ENCODE measurements at regions not wholly inside any gene's neighbourhood (a gene's known extent, or its start where the extent isn't known, plus 50 kb on each side); places are given as distances from the start of the nearest gene placed in this dataset.
"Not testable (repeated sequence)": the region's sequence is repeated elsewhere in the genome, so short reads cannot be mapped to it uniquely, and the experiment has no call there.

DNA sequence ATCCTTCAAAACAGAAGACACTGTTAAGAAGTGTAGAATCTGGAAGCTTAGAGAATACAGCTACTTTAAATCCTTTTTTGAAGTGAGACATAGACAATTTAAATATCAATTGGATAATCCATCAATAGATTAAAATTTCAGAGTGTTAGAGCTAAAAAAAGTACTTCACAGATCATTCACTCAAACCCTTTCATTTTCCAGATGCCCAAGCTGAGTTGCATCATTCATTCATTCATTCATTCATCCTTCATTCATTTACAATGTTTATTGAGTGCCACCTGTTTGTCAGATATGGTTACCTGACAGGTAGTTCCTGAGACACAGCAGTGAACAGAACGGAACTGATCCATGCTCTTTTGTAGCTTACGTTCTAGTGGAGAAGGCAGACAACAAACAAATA lies 290.7 kb upstream of the MTPN start:
- no peak for ATAC-seq
- H3K9me3 ChIP-seq = peaks cover 0 to 32% (median 15%) of the 10 kb centered on the region in 11 donors
- WGBS, 2 donors = 87 to 92% methylated on average over 2 of the region's 2 CpGs
- H3K4me1 ChIP-seq = no peaks in the 10 kb centered on the region
- no peak overlapping the region for H3K27ac ChIP-seq
- no peak overlapping the region for H3K4me3 ChIP-seq
- no peak for DNase-seq
- no peaks in the 10 kb centered on the region for H3K27me3 ChIP-seq
- intact Hi-C loops (cut with DNase I) = no loop called here
- TF ChIP-seq, protein P1, sequence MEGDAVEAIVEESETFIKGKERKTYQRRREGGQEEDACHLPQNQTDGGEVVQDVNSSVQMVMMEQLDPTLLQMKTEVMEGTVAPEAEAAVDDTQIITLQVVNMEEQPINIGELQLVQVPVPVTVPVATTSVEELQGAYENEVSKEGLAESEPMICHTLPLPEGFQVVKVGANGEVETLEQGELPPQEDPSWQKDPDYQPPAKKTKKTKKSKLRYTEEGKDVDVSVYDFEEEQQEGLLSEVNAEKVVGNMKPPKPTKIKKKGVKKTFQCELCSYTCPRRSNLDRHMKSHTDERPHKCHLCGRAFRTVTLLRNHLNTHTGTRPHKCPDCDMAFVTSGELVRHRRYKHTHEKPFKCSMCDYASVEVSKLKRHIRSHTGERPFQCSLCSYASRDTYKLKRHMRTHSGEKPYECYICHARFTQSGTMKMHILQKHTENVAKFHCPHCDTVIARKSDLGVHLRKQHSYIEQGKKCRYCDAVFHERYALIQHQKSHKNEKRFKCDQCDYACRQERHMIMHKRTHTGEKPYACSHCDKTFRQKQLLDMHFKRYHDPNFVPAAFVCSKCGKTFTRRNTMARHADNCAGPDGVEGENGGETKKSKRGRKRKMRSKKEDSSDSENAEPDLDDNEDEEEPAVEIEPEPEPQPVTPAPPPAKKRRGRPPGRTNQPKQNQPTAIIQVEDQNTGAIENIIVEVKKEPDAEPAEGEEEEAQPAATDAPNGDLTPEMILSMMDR (IDR thresholded peaks at IDR 0.05) = no peak
- no peaks in the 10 kb centered on the region for H3K36me3 ChIP-seq

DNA sequence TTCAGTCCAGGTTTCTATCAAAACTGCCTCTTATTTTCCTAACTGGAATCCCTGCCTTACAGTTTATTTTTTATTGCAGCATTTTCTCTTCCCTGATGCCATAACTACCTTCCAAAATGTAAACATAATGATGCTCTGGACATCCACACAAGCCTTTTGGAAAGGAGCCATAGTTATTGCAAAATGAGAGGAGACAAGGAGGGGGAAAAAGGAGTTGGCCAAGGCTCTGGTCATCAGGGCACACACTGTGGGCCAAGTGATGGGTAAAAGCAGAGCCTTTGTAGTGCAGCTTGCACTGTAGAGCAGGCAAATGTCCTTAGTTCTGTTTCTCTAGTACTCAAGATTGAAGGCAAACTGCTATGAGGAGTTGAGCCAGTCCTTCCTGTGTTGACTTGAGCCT lies 289.3 kb upstream of the MTPN start:
- H3K4me3 ChIP-seq = no peak overlapping the region
- TF ChIP-seq, protein P1 (IDR thresholded peaks at IDR 0.05) = no peak

GRCh38 chr7:136264304-136264703 lies 287.1 kb upstream of the MTPN start:
- H3K36me3 ChIP-seq; intact Hi-C loops (cut with DNase I); H3K27ac ChIP-seq; H3K27me3 ChIP-seq; DNase-seq; ATAC-seq; H3K4me3 ChIP-seq; H3K4me1 ChIP-seq: not testable (repeated sequence)
- peaks cover 0 to 66% (median 15%) of the 10 kb centered on the region in 11 donors for H3K9me3 ChIP-seq
- WGBS, 2 donors = 67 to 70% methylated on average over 5 of the region's 5 CpGs

More for the DNA sequence above, 289.3 kb upstream of the MTPN start:
- DNase-seq = no peak
- intact Hi-C loops (cut with DNase I) = no loop called here
- Histone ChIP-seq H3K4me1 (no peaks in the 10 kb centered on the region), H3K27ac (no peak overlapping the region), H3K36me3 (no peaks in the 10 kb centered on the region), H3K9me3 (peaks cover 0 to 46% (median 15%) of the 10 kb centered on the region in 11 donors), H3K27me3 (no peaks in the 10 kb centered on the region)
- ATAC-seq = no peak

- 74 to 79% methylated on average over 4 of the region's 4 CpGs for WGBS, 2 donors
- H3K27me3 ChIP-seq; H3K36me3 ChIP-seq; DNase-seq; ATAC-seq; H3K27ac ChIP-seq; intact Hi-C loops (cut with DNase I); H3K4me1 ChIP-seq; H3K4me3 ChIP-seq: not testable (repeated sequence)
- H3K9me3 ChIP-seq = peaks cover 0 to 66% (median 15%) of the 10 kb centered on the region in 11 donors
Observed at GRCh38 chr7:136263112-136263860, 286.1 kb upstream of the MTPN start.

DNA sequence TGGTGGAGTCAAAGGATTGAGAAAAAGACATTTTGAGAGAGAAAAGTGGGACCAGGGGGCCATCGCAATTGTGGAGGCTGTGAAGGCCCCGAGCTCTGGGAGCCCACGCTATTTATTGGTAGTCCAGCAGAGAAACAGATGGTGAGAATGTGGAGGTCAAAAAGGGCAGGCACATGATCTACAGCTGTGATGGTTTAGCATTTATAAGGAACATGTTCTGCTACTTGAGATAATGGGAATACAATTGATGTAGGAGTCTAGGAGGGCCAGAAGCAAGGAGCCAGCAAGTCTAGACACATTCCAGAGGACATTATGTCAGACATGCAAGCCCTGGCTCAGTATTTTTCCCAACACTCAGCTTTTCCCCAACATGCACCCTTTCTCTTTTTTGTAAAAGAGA lies 283.4 kb upstream of the MTPN start:
- WGBS, 2 donors = 92 to 97% methylated on average over 3 of the region's 3 CpGs
- DNase-seq; H3K27me3 ChIP-seq; ATAC-seq; H3K36me3 ChIP-seq; H3K4me3 ChIP-seq; H3K27ac ChIP-seq; intact Hi-C loops (cut with DNase I); H3K4me1 ChIP-seq: not testable (repeated sequence)
- peaks cover 0 to 60% (median 15%) of the 10 kb centered on the region in 11 donors for H3K9me3 ChIP-seq

GRCh38 chr7:136259074-136259473 lies 281.9 kb upstream of the MTPN start:
- ATAC-seq (no peak), DNase-seq (no peak)
- no peaks in the 10 kb centered on the region for H3K4me1 ChIP-seq
- intact Hi-C loops (cut with DNase I) = no loop called here
- 89 to 90% methylated on average over 4 of the region's 4 CpGs for WGBS, 2 donors
- TF ChIP-seq, protein P1 (IDR thresholded peaks at IDR 0.05) = no peak
- no peak overlapping the region for H3K4me3 ChIP-seq
- no peaks in the 10 kb centered on the region for H3K36me3 ChIP-seq
- no peaks in the 10 kb centered on the region for H3K27me3 ChIP-seq
- H3K27ac ChIP-seq = no peak overlapping the region
- peaks cover 0 to 44% (median 4%) of the 10 kb centered on the region in 11 donors for H3K9me3 ChIP-seq
